Left lung (tissue), 4 donors: ENCODE measurements at regions not wholly inside any gene's neighbourhood (a gene's known extent, or its start where the extent isn't known, plus 50 kb on each side); places are given as distances from the start of the nearest gene placed in this dataset.
A peak's percentile ranks its signal among the peaks of the same experiment; 100 is the strongest.

Experiments used
- ATAC-seq: fragments of 200-7000 bp; cut with Tn5 transposase; one replicate; pipeline ENCODE4 v1.9.1; 2020; ENCODE audit warnings: moderate library complexity
- DNase-seq, 4 donors: peaks; one replicate each; pipeline ENCODE4 v3.0.0-alpha.2; 2013 to 2020
- H3K27ac ChIP-seq, 2 donors: fragments of 200-600 bp; sonication (generic) in 1 of 2; one replicate each; pipeline versions ENCODE4 v1.5.0 to v1.8.0; 2020 to 2021
- H3K27me3 ChIP-seq, 2 donors: fragments of 200-600 bp; sonication (generic) in 1 of 2; one replicate each; pipeline versions ENCODE4 v1.5.0 to v1.8.0; 2020 to 2021
- H3K36me3 ChIP-seq, 2 donors: fragments of 200-600 bp; sonication (generic) in 1 of 2; one replicate each; pipeline versions ENCODE4 v1.5.0 to v1.8.0; 2020 to 2021
- H3K4me1 ChIP-seq, 2 donors: fragments of 200-600 bp; one replicate each; pipeline ENCODE4 v1.8.0; 2021
- H3K4me3 ChIP-seq, 2 donors: fragments of 200-600 bp; sonication (generic) in 1 of 2; one replicate each; pipeline versions ENCODE4 v1.5.0 to v1.8.0; 2020 to 2021; ENCODE audit warnings: mild to moderate bottlenecking in 1 of 2
- H3K9me3 ChIP-seq, 2 donors: fragments of 200-600 bp; sonication (generic) in 1 of 2; one replicate each; pipeline versions ENCODE4 v1.5.0 to v1.8.0; 2020 to 2021
- intact Hi-C, 2 donors: fragments of 100-400 bp; cut with DNase I; formaldehyde crosslinking; loops; one replicate each; pipeline versions ENCODE4 v1.11.2 to v1.14.2; 2022
- TF ChIP-seq, protein P1 (sequence below), 2 donors: fragments of 200-600 bp; sonication (generic) in 1 of 2; IDR thresholded peaks; one replicate each; pipeline versions ENCODE4 v1.5.0 to v1.8.0; 2021; ENCODE audit warnings: antibody characterized with exemption in 2 of 2
- donor health status: DM: no; HTN: yes; CAD: no.
- donor health status: DM: no; HTN: no; CAD: no.

DNA sequence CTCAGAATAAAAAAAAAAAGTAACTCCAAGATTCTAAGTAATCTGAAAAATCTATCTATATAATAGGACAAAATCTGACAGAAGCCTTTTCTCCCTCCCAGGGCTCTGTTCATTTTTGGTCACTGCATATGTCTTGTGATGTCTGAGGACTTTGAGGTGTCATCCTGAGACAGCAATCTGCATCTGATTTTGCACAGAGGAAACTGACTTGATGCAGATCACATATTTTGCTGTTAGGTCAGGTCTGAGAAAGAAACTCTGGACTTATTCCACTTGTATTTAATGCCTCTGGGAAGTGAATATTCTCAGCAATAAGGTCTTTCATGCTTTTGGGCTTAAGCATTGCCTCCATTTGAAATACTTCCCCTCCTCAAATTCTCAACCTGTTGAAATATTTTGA lies 295.2 kb upstream of the THBS1 start:
- no peak for DNase-seq
- no peak overlapping the region for H3K27ac ChIP-seq
- H3K4me3 ChIP-seq = no peak overlapping the region
- TF ChIP-seq, protein P1, sequence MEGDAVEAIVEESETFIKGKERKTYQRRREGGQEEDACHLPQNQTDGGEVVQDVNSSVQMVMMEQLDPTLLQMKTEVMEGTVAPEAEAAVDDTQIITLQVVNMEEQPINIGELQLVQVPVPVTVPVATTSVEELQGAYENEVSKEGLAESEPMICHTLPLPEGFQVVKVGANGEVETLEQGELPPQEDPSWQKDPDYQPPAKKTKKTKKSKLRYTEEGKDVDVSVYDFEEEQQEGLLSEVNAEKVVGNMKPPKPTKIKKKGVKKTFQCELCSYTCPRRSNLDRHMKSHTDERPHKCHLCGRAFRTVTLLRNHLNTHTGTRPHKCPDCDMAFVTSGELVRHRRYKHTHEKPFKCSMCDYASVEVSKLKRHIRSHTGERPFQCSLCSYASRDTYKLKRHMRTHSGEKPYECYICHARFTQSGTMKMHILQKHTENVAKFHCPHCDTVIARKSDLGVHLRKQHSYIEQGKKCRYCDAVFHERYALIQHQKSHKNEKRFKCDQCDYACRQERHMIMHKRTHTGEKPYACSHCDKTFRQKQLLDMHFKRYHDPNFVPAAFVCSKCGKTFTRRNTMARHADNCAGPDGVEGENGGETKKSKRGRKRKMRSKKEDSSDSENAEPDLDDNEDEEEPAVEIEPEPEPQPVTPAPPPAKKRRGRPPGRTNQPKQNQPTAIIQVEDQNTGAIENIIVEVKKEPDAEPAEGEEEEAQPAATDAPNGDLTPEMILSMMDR (IDR thresholded peaks at IDR 0.05) = no peak
- H3K4me1 ChIP-seq = no peaks in the 10 kb centered on the region
- no peaks in the 10 kb centered on the region for H3K36me3 ChIP-seq
- peaks cover 0 to 16% of the 10 kb centered on the region in 2 donors for H3K27me3 ChIP-seq
- H3K9me3 ChIP-seq = no peaks in the 10 kb centered on the region
- intact Hi-C loops = no loop called here
- no peak for ATAC-seq

- intact Hi-C loops = no loop called here
- Histone ChIP-seq H3K36me3 (no peaks in the 10 kb centered on the region), H3K9me3 (no peaks in the 10 kb centered on the region), H3K4me1 (no peaks in the 10 kb centered on the region), H3K4me3 (no peak overlapping the region), H3K27ac (no peak overlapping the region), H3K27me3 (peaks cover 0 to 16% of the 10 kb centered on the region in 2 donors)
- ATAC-seq (no peak), DNase-seq (peak in 1 of 4 donors; percentile 49)
- TF ChIP-seq, protein P1 (IDR thresholded peaks at IDR 0.05) = no peak
Measured at GRCh38 chr15:39286706-39287105, 294.2 kb upstream of the THBS1 start.

GRCh38 chr15:39287322-39288195 lies 293.3 kb upstream of the THBS1 start:
- H3K4me1 ChIP-seq = no peaks in the 10 kb centered on the region
- H3K27me3 ChIP-seq = peaks cover 0 to 16% of the 10 kb centered on the region in 2 donors
- H3K9me3 ChIP-seq = peaks cover 0 to 6% of the 10 kb centered on the region in 2 donors
- H3K36me3 ChIP-seq = no peaks in the 10 kb centered on the region
- TF ChIP-seq, protein P1 (IDR thresholded peaks at IDR 0.05) = no peak
- DNase-seq (no peak), ATAC-seq (peak; percentile 71)
- no peak overlapping the region for H3K27ac ChIP-seq
- no peak overlapping the region for H3K4me3 ChIP-seq
- intact Hi-C loops = no loop called here

DNA sequence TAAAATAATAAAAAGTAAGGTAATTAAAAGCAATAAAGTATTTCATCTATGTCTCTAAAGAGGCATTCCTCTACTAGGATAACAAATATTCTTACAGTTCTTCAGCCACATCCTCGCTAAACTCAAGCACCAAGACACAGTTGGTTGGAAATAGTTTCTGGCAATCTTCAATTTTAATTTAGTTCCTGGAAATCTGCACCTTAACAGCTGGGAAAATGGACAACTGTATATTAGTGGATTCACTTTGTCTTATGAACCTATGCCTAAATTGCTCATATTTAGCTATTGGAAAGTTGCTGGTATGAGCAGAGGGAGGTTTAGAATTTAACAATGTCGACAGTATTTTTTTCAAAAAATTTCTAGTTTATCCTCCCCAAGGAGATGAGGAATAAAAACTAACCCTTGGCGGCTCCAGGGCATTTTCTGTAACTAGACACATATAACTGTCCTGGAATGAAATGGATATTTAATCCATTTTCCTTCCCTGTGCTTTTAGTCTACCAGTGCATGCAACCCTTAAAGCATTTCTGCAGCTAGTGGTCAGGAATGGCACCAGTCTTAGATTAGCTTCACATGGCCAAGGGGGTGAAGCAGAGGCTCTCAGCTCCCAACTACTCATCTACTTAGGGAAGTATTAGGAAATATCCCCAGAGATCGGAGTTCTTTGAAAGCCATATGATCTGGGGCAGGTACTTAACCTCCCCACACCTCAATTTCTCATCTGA lies 290.0 kb upstream of the THBS1 start:
- ATAC-seq (no peak), DNase-seq (no peak)
- H3K27ac ChIP-seq = no peak overlapping the region
- no peaks in the 10 kb centered on the region for H3K4me1 ChIP-seq
- no peaks in the 10 kb centered on the region for H3K36me3 ChIP-seq
- intact Hi-C loops = no loop called here
- no peak overlapping the region for H3K4me3 ChIP-seq
- peaks cover 0 to 16% of the 10 kb centered on the region in 2 donors for H3K27me3 ChIP-seq
- H3K9me3 ChIP-seq = peaks cover 0 to 6% of the 10 kb centered on the region in 2 donors
- TF ChIP-seq, protein P1 (IDR thresholded peaks at IDR 0.05) = no peak

DNA sequence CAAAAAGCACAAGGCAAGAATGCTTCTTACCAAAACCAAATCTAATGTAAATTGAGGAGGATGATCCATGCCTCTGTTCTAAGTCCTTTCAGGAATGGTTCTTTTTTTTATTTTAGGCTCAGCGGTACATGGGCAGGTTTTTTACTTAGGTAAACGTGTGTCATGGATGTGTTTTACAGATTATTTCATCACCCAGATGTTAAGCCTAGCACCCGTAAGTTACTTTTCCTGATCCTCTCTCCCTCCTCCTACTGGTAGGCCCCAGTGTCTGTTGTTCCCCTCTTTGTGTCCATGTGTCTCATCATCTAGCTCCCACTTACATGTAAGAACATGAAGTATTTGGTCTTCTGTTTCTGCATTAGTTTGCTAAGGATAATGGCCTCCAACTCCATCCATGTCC lies 289.2 kb upstream of the THBS1 start:
- peaks cover 0 to 16% of the 10 kb centered on the region in 2 donors for H3K27me3 ChIP-seq
- no peak for DNase-seq
- no peak overlapping the region for H3K27ac ChIP-seq
- intact Hi-C loops = no loop called here
- peaks cover 0 to 6% of the 10 kb centered on the region in 2 donors for H3K9me3 ChIP-seq
- no peak overlapping the region for H3K4me3 ChIP-seq
- ATAC-seq = no peak
- no peaks in the 10 kb centered on the region for H3K4me1 ChIP-seq
- no peaks in the 10 kb centered on the region for H3K36me3 ChIP-seq
- TF ChIP-seq, protein P1 (IDR thresholded peaks at IDR 0.05) = no peak
